GM12891 (cell line): ENCODE measurements at regions not wholly inside any gene's neighbourhood (a gene's known extent, or its start where the extent isn't known, plus 50 kb on each side); places are given as distances from the start of the nearest gene placed in this dataset.

Experiments used
- POLR2A ChIP-seq: IDR thresholded peaks from 2 replicates; pipeline ENCODE4 v1.6.1; 2011; ENCODE audit warnings: low read depth, low read length, control low read depth
- POLR2AphosphoS5 ChIP-seq: IDR thresholded peaks from 2 replicates; pipeline ENCODE4 v1.6.1; 2011; ENCODE audit warnings: low read depth, low read length, control low read depth
- SPI1 ChIP-seq: IDR thresholded peaks from 2 replicates; pipeline ENCODE4 v1.6.1; 2011; ENCODE audit warnings: low read depth, low read length, control low read depth
- TAF1 ChIP-seq: IDR thresholded peaks from 2 replicates; pipeline ENCODE4 v1.6.1; 2011; ENCODE audit warnings: low read depth, low read length, control low read depth

- TF ChIP-seq POLR2A: no peak
- TF ChIP-seq POLR2AphosphoS5: no peak
- no peak for TF ChIP-seq TAF1
- TF ChIP-seq SPI1: no peak
Observed at GRCh38 chr1:115567431-115567830, 74.3 kb upstream of the VANGL1 start.
